ENCODE measurements at regions not wholly inside any gene's neighbourhood (a gene's known extent, or its start where the extent isn't known, plus 50 kb on each side); places are given as distances from the start of the nearest gene placed in this dataset.

GRCh38 chr10:117612113-117612512, 69.6 kb downstream of the EMX2 start:
- H3K27me3 ChIP-seq = no peaks in the 10 kb centered on the region
- H3K9me3 ChIP-seq = no peaks in the 10 kb centered on the region
- DNase-seq (ENCODE audit: low spot score) = no peak
- H3K36me3 ChIP-seq = no peaks in the 10 kb centered on the region
- no peak overlapping the region for H3K4me3 ChIP-seq
- no peak for TF ChIP-seq CTCF (IDR thresholded peaks at IDR 0.05)
- no peak overlapping the region for H3K27ac ChIP-seq
- no peaks in the 10 kb centered on the region for H3K4me1 ChIP-seq

- H3K27ac ChIP-seq = no peak overlapping the region
- no peak for TF ChIP-seq CTCF (IDR thresholded peaks at IDR 0.05)
- no peaks in the 10 kb centered on the region for H3K27me3 ChIP-seq
Measured at GRCh38 chr10:117615649-117616048, 73.1 kb downstream of the EMX2 start.

GRCh38 chr10:117616179-117616578, 73.6 kb downstream of the EMX2 start:
- no peak for DNase-seq (ENCODE audit: low spot score)
- Histone ChIP-seq H3K4me3 (no peak overlapping the region), H3K4me1 (no peaks in the 10 kb centered on the region), H3K36me3 (no peaks in the 10 kb centered on the region), H3K9me3 (no peaks in the 10 kb centered on the region), H3K27me3 (no peaks in the 10 kb centered on the region), H3K27ac (no peak overlapping the region)
- TF ChIP-seq CTCF (IDR thresholded peaks at IDR 0.05) = no peak

More at GRCh38 chr10:117615649-117616048, 73.1 kb downstream of the EMX2 start:
- Histone ChIP-seq H3K36me3 (no peaks in the 10 kb centered on the region), H3K4me3 (no peak overlapping the region), H3K4me1 (no peaks in the 10 kb centered on the region), H3K9me3 (no peaks in the 10 kb centered on the region)
- DNase-seq (ENCODE audit: low spot score) = no peak

- TF ChIP-seq CTCF (IDR thresholded peaks at IDR 0.05) = no peak
- no peak for DNase-seq (ENCODE audit: low spot score)
- Histone ChIP-seq H3K36me3 (no peaks in the 10 kb centered on the region), H3K4me3 (no peak overlapping the region), H3K4me1 (no peaks in the 10 kb centered on the region), H3K27me3 (no peaks in the 10 kb centered on the region), H3K27ac (no peak overlapping the region), H3K9me3 (no peaks in the 10 kb centered on the region)
Measured at GRCh38 chr10:117617086-117617485, 74.5 kb downstream of the EMX2 start.

- H3K27me3 ChIP-seq = no peaks in the 10 kb centered on the region
- H3K9me3 ChIP-seq = no peaks in the 10 kb centered on the region
- no peaks in the 10 kb centered on the region for H3K4me1 ChIP-seq
- peak; percentile 30 for DNase-seq (ENCODE audit: low spot score)
- TF ChIP-seq CTCF (IDR thresholded peaks at IDR 0.05) = no peak
- H3K36me3 ChIP-seq = no peaks in the 10 kb centered on the region
- no peak overlapping the region for H3K4me3 ChIP-seq
- H3K27ac ChIP-seq = no peak overlapping the region
Measured at GRCh38 chr10:117617659-117618058, 75.1 kb downstream of the EMX2 start.

- TF ChIP-seq CTCF (IDR thresholded peaks at IDR 0.05) = no peak
- Histone ChIP-seq H3K4me1 (no peaks in the 10 kb centered on the region), H3K27ac (no peak overlapping the region), H3K9me3 (no peaks in the 10 kb centered on the region), H3K4me3 (no peak overlapping the region), H3K27me3 (no peaks in the 10 kb centered on the region), H3K36me3 (no peaks in the 10 kb centered on the region)
- peak; percentile 23 for DNase-seq (ENCODE audit: low spot score)
Measured at GRCh38 chr10:117619223-117619622, 76.7 kb downstream of the EMX2 start.

Data from right atrium auricular region (tissue), 2 donors.